A673 (cell line): ENCODE measurements at regions not wholly inside any gene's neighbourhood (a gene's known extent, or its start where the extent isn't known, plus 50 kb on each side); places are given as distances from the start of the nearest gene placed in this dataset.

Source experiments
- BruUV-seq: library from RNA; stranded (reverse); fragments of 400-500 nt; replicated peaks from 2 replicates; lab custom pipeline; 2021; lab: Mats Ljungman, UMichigan
- CTCF ChIA-PET: fragments of 300-600 bp; sonication (Branson Sonifier 250); formaldehyde crosslinking; loops from one replicate; lab custom pipeline; 2022; ENCODE audit warnings: antibody characterized with exemption; lab: Charles Lee
- POLR2A ChIA-PET: fragments of 300-600 bp; sonication (Branson Sonifier 250); formaldehyde crosslinking; loops from one replicate; lab custom pipeline; 2022; ENCODE audit warnings: antibody characterized with exemption; ENCODE audit not compliant: low non-redundant PET; lab: Charles Lee
- DNase-seq: peaks from one replicate; pipeline ENCODE4 v3.0.0-alpha.2; 2015; ENCODE audit warnings: low spot score
- H3K27ac ChIP-seq: fragments of 200-600 bp; sonication (generic); 2 replicates; pipeline ENCODE4 v1.5.1; 2016; ENCODE audit warnings: mixed run types, low read depth, mild to moderate bottlenecking, mixed read lengths, antibody characterized with exemption, low read length; ENCODE audit not compliant: poor library complexity, severe bottlenecking
- H3K27me3 ChIP-seq: fragments of 200-600 bp; sonication (generic); replicated peaks from 2 replicates; pipeline ENCODE4 v1.6.1; 2017; ENCODE audit warnings: mixed run types, low read depth, mild to moderate bottlenecking, mixed read lengths, antibody characterized with exemption, low read length; ENCODE audit not compliant: insufficient read depth, poor library complexity
- H3K36me3 ChIP-seq: fragments of 200-600 bp; sonication (generic); 2 replicates; pipeline ENCODE4 v1.6.1; 2016; ENCODE audit warnings: mixed run types, mild to moderate bottlenecking, mixed read lengths, antibody characterized with exemption, low read length; ENCODE audit not compliant: insufficient read depth, poor library complexity, severe bottlenecking
- H3K4me1 ChIP-seq: fragments of 200-600 bp; sonication (generic); 2 replicates; pipeline ENCODE4 v1.6.1; 2017; ENCODE audit warnings: mixed run types, mild to moderate bottlenecking, mixed read lengths, antibody characterized with exemption, low read length; ENCODE audit not compliant: insufficient read depth, poor library complexity, severe bottlenecking
- H3K4me3 ChIP-seq: fragments of 200-600 bp; sonication (generic); 2 replicates; pipeline ENCODE4 v1.5.1; 2016; ENCODE audit warnings: low read depth, mixed run types, mild to moderate bottlenecking, mixed read lengths, low read length; ENCODE audit not compliant: poor library complexity, severe bottlenecking
- H3K9me3 ChIP-seq: fragments of 200-600 bp; sonication (generic); 2 replicates; pipeline ENCODE4 v1.6.1; 2016; ENCODE audit warnings: mixed run types, low read depth, mild to moderate bottlenecking, mixed read lengths, antibody characterized with exemption, low read length; ENCODE audit not compliant: poor library complexity, severe bottlenecking
- EZH2 ChIP-seq: fragments of 200-600 bp; sonication (generic); IDR thresholded peaks from 2 replicates; pipeline ENCODE4 v1.6.1; 2017; ENCODE audit warnings: borderline replicate concordance, low read depth, mild to moderate bottlenecking, mixed read lengths, antibody characterized with exemption, low read length; ENCODE audit not compliant: poor library complexity, severe bottlenecking
- intact Hi-C: fragments of 100-400 bp; cut with micrococcal nuclease; formaldehyde crosslinking; loops from one replicate; pipeline ENCODE4 v1.10.0; 2022; ENCODE audit not compliant: unreplicated experiment
- TF ChIP-seq, protein P1 (sequence below): fragments of 300-800, 200-600 bp; sonication (generic); conservative IDR thresholded peaks from 2 replicates; pipeline ENCODE4 v1.5.1; 2017; ENCODE audit warnings: low read depth, mild to moderate bottlenecking, antibody characterized with exemption, low read length, moderate library complexity, mixed read lengths

DNA sequence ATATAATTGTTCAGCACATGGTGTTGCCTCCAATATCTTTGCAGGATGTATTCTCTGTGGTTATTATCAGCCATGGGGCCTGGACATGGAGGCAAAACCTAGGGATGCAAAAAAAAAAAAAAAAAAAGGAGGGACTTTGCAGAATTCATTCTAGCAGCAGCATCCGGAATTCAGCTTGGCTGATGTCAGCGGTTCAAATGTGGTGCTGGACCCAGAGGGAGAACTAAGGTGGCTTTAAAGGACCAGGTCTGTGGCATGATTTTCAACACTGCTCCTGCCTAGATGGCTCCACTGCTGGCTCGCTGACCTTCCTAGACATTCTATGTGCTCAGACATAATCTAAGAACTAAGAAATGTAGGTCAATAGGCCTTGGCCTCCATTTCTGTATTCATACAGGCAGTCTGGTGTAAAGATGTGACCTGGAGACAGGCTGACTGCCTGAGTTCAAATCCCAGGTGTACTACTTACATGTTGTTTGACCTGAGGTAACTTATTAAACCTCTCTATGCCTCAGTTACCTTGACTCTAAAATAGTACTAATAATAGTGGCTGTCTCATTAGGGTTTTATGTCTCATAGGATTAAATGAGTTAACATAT lies 108.6 kb downstream of the PPM1A start:
- intact Hi-C loops: loop anchor here (10.0 kb wide), 1 partner anchor 897 kb away; no protein-coding TSS in a partner anchor

DNA sequence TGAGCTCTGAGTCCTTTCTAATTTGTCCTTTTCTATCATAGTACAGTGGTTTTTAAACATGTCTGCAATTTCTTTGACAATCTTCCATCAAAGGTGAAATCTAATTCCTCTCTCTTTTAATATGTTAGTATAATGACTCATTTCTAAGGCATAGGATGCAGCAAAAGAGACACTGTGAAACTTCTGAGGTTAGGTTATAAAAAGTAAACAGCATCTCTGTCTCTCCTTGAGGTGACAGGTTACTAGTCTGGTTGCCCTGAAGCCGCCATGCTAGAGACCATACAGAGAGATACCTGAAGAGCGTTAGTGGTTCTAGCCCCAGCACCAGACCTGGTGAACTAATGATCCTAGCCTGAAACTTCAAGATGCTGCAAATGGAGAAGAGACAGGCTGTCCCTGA lies 114.3 kb downstream of the PPM1A start:
- intact Hi-C loops: no loop called here
- H3K36me3 ChIP-seq: no peaks in the 10 kb centered on the region
- ChIA-PET CTCF (no interaction called here), POLR2A (no interaction called here)
- no peaks in the 10 kb centered on the region for H3K4me1 ChIP-seq
- TF ChIP-seq, protein P1, sequence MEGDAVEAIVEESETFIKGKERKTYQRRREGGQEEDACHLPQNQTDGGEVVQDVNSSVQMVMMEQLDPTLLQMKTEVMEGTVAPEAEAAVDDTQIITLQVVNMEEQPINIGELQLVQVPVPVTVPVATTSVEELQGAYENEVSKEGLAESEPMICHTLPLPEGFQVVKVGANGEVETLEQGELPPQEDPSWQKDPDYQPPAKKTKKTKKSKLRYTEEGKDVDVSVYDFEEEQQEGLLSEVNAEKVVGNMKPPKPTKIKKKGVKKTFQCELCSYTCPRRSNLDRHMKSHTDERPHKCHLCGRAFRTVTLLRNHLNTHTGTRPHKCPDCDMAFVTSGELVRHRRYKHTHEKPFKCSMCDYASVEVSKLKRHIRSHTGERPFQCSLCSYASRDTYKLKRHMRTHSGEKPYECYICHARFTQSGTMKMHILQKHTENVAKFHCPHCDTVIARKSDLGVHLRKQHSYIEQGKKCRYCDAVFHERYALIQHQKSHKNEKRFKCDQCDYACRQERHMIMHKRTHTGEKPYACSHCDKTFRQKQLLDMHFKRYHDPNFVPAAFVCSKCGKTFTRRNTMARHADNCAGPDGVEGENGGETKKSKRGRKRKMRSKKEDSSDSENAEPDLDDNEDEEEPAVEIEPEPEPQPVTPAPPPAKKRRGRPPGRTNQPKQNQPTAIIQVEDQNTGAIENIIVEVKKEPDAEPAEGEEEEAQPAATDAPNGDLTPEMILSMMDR: no peak
- TF ChIP-seq EZH2: no peak
- H3K27me3 ChIP-seq: no peaks in the 10 kb centered on the region
- BruUV-seq: no TSS peak
- H3K9me3 ChIP-seq: no peaks in the 10 kb centered on the region
- no peak for DNase-seq
- H3K4me3 ChIP-seq: no peak overlapping the region
- H3K27ac ChIP-seq: no peak overlapping the region

More for the DNA sequence above, 108.6 kb downstream of the PPM1A start:
- POLR2A ChIA-PET: interaction anchor here (0.6 kb wide), 1 partner anchor 75 kb away, joined by 3 read pairs; no protein-coding TSS in a partner anchor
- no peak overlapping the region for H3K4me3 ChIP-seq
- H3K27ac ChIP-seq: no peak overlapping the region
- CTCF ChIA-PET: no interaction called here
- no peak for DNase-seq
- H3K36me3 ChIP-seq: no peaks in the 10 kb centered on the region
- BruUV-seq: no TSS peak
- no peaks in the 10 kb centered on the region for H3K27me3 ChIP-seq
- no peaks in the 10 kb centered on the region for H3K9me3 ChIP-seq
- peaks cover 5% of the 10 kb centered on the region for H3K4me1 ChIP-seq
- TF ChIP-seq, protein P1: no peak

DNA sequence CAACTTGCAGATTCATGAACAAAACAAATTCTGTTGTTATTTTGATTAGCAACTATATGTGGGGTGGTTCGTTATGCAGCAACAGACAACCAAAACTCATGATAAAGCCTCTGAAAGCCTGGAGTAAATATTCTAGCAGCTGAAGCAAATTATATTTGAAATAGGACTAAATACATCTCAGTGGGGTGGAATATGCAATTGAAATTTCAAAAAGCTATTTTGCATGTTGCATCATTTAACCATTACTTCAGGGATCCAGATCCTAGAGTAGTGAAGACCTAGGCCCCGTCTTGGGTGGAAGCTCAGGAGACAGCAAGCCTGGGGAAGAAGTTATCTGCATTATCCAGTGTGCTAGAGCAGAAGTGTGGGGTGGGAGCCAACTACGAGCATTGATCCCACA lies 114.7 kb downstream of the PPM1A start:
- ChIA-PET POLR2A (no interaction called here), CTCF (no interaction called here)
- H3K4me3 ChIP-seq: no peak overlapping the region
- intact Hi-C loops: no loop called here
- no peaks in the 10 kb centered on the region for H3K4me1 ChIP-seq
- no TSS peak for BruUV-seq
- TF ChIP-seq, protein P1: no peak
- no peak for TF ChIP-seq EZH2
- no peaks in the 10 kb centered on the region for H3K27me3 ChIP-seq
- no peaks in the 10 kb centered on the region for H3K36me3 ChIP-seq
- no peak overlapping the region for H3K27ac ChIP-seq
- no peak for DNase-seq
- no peaks in the 10 kb centered on the region for H3K9me3 ChIP-seq
